D721Med (cell line): ENCODE measurements at regions not wholly inside any gene's neighbourhood (a gene's known extent, or its start where the extent isn't known, plus 50 kb on each side); places are given as distances from the start of the nearest gene placed in this dataset.

ENCODE experiments used
- DNase-seq: peaks from one replicate; pipeline ENCODE4 v3.0.0; 2011; ENCODE audit warnings: low spot score; ENCODE audit not compliant: insufficient read length
- FAIRE-seq: peaks from 2 replicates; lab custom pipeline; 2011; peaks lifted over from hg19 to GRCh38; lab: Jason Lieb, UNC
- CTCF ChIP-seq: IDR thresholded peaks from 2 replicates; pipeline ENCODE4 v1.5.1; 2012; ENCODE audit warnings: mild to moderate bottlenecking, control low read depth; ENCODE audit not compliant: insufficient read depth; ENCODE audit errors: missing control alignments

- no peak for TF ChIP-seq CTCF
- DNase-seq (no peak), FAIRE-seq (no peak)
Observed at GRCh38 chr6:168909288-168909687, 344.4 kb downstream of the THBS2 start.

DNA sequence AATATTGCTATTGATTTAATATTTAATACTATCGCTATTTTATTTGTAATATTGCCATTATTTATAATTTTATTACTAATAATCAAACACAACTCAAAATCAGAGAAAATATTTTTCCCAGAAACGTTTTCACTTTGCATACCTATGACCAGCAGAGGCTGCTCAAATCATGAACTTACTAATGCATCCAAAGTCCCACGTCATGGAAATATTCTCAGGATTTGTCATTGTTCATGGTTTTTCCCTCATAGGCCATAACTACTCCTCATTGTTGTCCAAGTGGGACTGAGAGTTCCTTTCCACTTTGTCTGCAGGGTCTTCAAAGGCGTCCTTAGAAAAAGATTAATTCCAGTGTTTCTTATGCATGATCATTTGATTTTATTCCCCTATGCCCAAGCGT, 344.8 kb downstream of the THBS2 start:
- no peak for DNase-seq

DNA sequence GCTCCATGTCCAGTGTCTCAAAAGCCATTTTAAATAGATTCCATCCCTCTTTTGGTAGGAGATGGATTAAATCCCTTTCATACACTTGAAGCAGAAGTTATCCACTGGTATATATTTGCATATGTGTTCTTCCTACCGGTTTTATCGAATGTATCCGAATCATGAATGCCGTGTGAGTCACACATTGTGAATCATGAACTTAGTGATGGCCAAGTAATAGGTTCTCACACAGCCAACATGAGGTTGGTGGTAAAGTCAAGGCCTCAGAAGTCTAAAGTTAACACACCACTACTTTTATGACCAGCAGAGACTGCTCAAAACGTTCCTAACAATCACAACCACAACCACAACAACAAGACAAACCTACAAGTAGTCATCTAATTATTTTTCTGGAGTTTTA, 345.5 kb downstream of the THBS2 start:
- no peak for TF ChIP-seq CTCF
- FAIRE-seq (no peak), DNase-seq (no peak)

More for the DNA sequence above, 344.8 kb downstream of the THBS2 start:
- FAIRE-seq = no peak
- TF ChIP-seq CTCF = no peak

- no peak for FAIRE-seq
- no peak for DNase-seq
- TF ChIP-seq CTCF = no peak
Observed at GRCh38 chr6:168906391-168906790, 347.3 kb downstream of the THBS2 start.

- DNase-seq (no peak), FAIRE-seq (no peak)
- TF ChIP-seq CTCF = no peak
Observed at GRCh38 chr6:168905451-168906090, 348.1 kb downstream of the THBS2 start.

DNA sequence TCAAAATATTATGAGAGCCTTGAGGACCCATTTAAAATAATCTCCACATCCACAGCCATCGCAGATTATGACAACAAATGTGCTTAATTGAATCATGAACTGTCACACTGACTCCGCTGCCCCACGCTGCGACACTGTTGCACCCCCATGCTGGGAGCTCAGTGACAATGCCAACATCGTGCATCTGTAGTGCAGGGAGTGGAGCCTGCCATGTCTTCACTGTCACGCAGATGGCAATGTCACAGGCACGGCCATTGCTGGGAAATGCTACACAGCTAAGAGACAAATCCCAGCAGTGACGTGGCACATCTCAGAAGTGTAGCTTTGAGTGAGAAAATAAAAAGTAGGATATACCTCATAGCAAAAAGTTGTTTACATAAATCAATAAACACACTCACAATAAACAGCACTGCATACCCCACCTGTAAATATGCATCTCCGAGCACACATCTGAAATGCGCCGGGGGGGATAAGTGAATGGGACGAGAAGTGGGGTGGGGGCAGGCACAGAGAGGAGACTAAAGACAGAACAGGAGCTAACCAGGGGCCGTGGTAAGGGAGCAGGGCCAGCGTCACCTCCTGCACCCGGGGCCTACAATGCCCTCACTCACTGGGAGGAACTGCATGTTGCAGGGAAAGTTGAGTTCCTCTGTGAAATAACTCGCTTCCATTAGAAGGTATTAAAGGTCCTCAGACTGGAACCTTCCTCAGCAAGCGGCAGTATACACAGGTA, 349.9 kb downstream of the THBS2 start:
- DNase-seq (no peak), FAIRE-seq (no peak)
- TF ChIP-seq CTCF = no peak

DNA sequence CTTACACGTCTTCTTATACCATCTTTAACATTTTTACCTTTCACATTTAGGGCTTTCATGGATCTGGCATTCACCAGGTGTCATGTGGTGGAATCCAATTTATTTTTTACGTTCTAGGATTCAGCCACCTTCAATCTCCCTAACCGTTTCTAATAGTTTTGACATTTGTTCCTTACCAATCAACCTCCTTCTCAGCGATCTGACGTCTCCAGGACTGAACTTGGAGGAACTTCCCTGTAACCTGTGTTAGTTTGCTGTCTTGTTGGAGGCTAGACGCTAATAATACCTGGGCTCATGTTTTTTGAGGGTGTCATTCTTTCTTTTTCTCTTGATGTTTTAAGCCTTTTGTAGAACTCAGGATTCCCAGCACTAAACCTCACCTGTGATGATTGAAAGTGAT, 351.6 kb downstream of the THBS2 start:
- no peak for FAIRE-seq
- DNase-seq = no peak
- TF ChIP-seq CTCF = no peak
